AG04450 (cell line): ENCODE measurements at regions not wholly inside any gene's neighbourhood (a gene's known extent, or its start where the extent isn't known, plus 50 kb on each side); places are given as distances from the start of the nearest gene placed in this dataset.

Source experiments
- CTCF ChIA-PET: fragments of 300-600, 350-600 bp; formaldehyde crosslinking; extraction: SDS; loops from one replicate; lab custom pipeline; 2022; ENCODE audit warnings: antibody characterized with exemption, inconsistent platforms; lab: Charles Lee
- POLR2A ChIA-PET: fragments of 350-600 bp; formaldehyde crosslinking; extraction: SDS; loops from one replicate; lab custom pipeline; 2021; ENCODE audit warnings: antibody characterized with exemption, inconsistent platforms; lab: Yijun Ruan, JAX
- DNase-seq: peaks from one replicate; pipeline ENCODE4 v3.0.0-alpha.2; 2011; ENCODE audit warnings: low read depth, low spot score
- H3K27ac ChIP-seq: one replicate; pipeline ENCODE4 v1.5.1; 2012; ENCODE audit warnings: low read depth, low read length, control low read depth
- H3K27me3 ChIP-seq: one replicate; pipeline ENCODE4 v1.6.0; 2012; ENCODE audit warnings: low read length; ENCODE audit not compliant: control insufficient read depth, insufficient read depth
- H3K4me3 ChIP-seq: 2 replicates; pipeline ENCODE4 v1.5.1; 2011; ENCODE audit warnings: mild to moderate bottlenecking, low read depth, low read length, control low read depth
- H3K9me3 ChIP-seq: 2 replicates; pipeline ENCODE4 v1.5.1; 2012; ENCODE audit warnings: low read length; ENCODE audit not compliant: control insufficient read depth, insufficient read depth
- CTCF ChIP-seq: IDR thresholded peaks from 2 replicates; pipeline ENCODE4 v1.5.1; 2011; ENCODE audit warnings: low read depth, low read length, control low read depth, inconsistent platforms

GRCh38 chr19:34305221-34306083, 51.1 kb downstream of the GARRE1 start:
- POLR2A ChIA-PET: no interaction called here
- no peak for DNase-seq
- no peak for TF ChIP-seq CTCF
- H3K9me3 ChIP-seq: no peaks in the 10 kb centered on the region
- H3K27ac ChIP-seq: no peak overlapping the region
- CTCF ChIA-PET: interaction anchor here (2.9 kb wide), 1 partner anchor 40 kb away, joined by 8 read pairs; no protein-coding TSS in a partner anchor
- no peak overlapping the region for H3K4me3 ChIP-seq
- H3K27me3 ChIP-seq: no peaks in the 10 kb centered on the region

GRCh38 chr19:34306213-34306661, 51.9 kb downstream of the GARRE1 start:
- Histone ChIP-seq H3K4me3 (no peak overlapping the region), H3K9me3 (no peaks in the 10 kb centered on the region), H3K27ac (no peak overlapping the region), H3K27me3 (no peaks in the 10 kb centered on the region)
- TF ChIP-seq CTCF: no peak
- POLR2A ChIA-PET: no interaction called here
- CTCF ChIA-PET: no interaction called here
- DNase-seq: no peak

DNA sequence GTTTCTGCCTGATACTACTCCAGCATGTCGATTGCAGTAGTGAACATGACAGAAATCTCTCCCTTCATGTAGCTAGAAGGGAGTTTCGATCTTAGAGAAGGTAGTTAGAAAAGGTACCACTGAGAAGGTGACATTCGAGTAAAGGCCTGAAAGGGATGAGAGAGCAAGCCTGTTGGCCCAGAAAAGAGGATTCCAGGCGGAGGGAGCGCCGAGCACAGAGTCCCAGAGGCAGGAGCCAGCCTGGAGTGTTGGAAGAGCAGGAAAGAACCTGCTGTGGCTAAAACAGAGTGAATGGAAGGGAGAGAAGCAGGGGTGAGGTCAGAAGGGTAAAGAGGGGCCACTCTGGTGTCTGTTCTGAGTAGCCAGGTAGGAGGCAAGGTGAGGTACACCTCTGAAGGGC, 52.5 kb downstream of the GARRE1 start:
- CTCF ChIA-PET: no interaction called here
- POLR2A ChIA-PET: no interaction called here
- H3K27me3 ChIP-seq: no peaks in the 10 kb centered on the region
- no peak for TF ChIP-seq CTCF
- H3K4me3 ChIP-seq: no peak overlapping the region
- no peak overlapping the region for H3K27ac ChIP-seq
- no peaks in the 10 kb centered on the region for H3K9me3 ChIP-seq
- no peak for DNase-seq

DNA sequence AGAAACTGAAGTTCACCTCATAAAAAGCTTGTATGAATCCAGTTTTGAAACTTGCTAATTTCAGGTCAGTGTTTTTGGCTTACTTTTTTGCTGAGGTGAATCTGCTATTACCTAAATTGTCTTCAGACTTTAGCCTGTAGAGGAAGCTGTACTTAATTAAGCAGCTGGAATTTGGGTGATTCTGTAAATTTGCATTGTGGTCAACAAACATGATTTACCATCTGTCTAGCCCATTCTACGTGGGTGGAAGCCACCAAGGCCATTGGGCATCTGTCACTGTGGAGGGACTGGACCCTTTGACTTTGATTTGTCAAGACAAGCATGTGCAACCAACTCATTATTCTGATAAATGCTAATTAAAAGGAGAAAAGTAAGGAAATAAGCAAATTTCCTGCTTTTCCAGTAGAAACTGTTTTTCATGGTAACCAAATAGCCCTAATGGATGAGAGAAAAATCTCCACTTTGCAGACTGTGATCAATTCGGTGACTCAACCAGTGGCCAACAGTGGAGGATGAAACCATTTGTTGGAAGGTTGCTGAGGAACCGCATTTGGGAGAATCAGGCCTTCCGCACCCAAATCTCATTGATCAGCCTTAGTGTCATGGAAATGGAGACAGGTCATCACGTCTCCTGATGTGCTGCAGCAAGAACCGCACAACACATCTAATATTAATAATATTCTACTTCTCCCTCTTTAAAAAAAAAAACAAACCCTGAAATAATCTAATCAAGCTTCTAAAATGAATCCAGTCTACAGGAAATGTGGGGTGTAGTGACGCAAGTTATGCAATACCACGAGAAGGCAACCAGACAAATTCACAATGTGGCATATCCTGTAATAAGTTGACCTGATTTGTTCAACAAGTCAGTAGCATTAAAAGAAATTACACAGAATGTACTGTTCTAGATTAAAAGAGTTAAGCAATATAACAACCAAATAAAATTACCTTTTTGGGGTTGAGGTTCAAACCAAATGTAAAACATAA, 54.3 kb downstream of the GARRE1 start:
- TF ChIP-seq CTCF: no peak
- Histone ChIP-seq H3K9me3 (no peaks in the 10 kb centered on the region), H3K27me3 (no peaks in the 10 kb centered on the region), H3K4me3 (no peak overlapping the region), H3K27ac (no peak overlapping the region)
- CTCF ChIA-PET: interaction anchor here (0.6 to 1.4 kb wide), 3 partner anchors 10 to 187 kb away, joined by 3 to 11 read pairs (median 4); no protein-coding TSS in a partner anchor
- DNase-seq: no peak
- POLR2A ChIA-PET: no interaction called here
